ENCODE measurements at regions not wholly inside any gene's neighbourhood (a gene's known extent, or its start where the extent isn't known, plus 50 kb on each side); places are given as distances from the start of the nearest gene placed in this dataset.

- FAIRE-seq (no peak), DNase-seq (no peak)
- H3K27ac ChIP-seq (ENCODE audit: low read depth in 2 of 2, low read length in 2 of 2): no peak overlapping the region
- H3K4me3 ChIP-seq (ENCODE audit: low read length in 3 of 3): no peak overlapping the region
- no peaks in the 10 kb centered on the region for H3K27me3 ChIP-seq (ENCODE audit: control insufficient read depth, insufficient read depth, low read length)
- no peak for TF ChIP-seq CTCF (IDR thresholded peaks at IDR 0.05; ENCODE audit: borderline replicate concordance, extremely low read depth, insufficient read depth)
- no peaks in the 10 kb centered on the region for H3K4me1 ChIP-seq (ENCODE audit: control insufficient read depth in 2 of 3, insufficient read depth in 2 of 3, low read depth in 1 of 3, low read length in 3 of 3)
- intact Hi-C loops (cut with DNase I): no loop called here
- H3K9me3 ChIP-seq (ENCODE audit: control insufficient read depth in 2 of 3, insufficient read depth in 1 of 3, low read length in 3 of 3): no peaks in the 10 kb centered on the region
- no peak overlapping the region for H3K9ac ChIP-seq (ENCODE audit: low read length in 3 of 3)
- no peaks in the 10 kb centered on the region for H3K36me3 ChIP-seq (ENCODE audit: control insufficient read depth in 2 of 3, insufficient read depth in 3 of 3, low read length in 3 of 3)
Measured at GRCh38 chr9:83144492-83144891, 81.5 kb upstream of the RASEF start.

GRCh38 chr9:83142389-83142788 is 79.4 kb upstream of the RASEF start:
- FAIRE-seq: no peak

GRCh38 chr9:83141887-83142286 is 78.9 kb upstream of the RASEF start:
- no peak overlapping the region for H3K9ac ChIP-seq (ENCODE audit: low read length in 3 of 3)
- H3K4me3 ChIP-seq (ENCODE audit: low read length in 3 of 3): no peak overlapping the region
- H3K27ac ChIP-seq (ENCODE audit: low read depth in 2 of 2, low read length in 2 of 2): no peak overlapping the region
- DNase-seq (no peak), FAIRE-seq (no peak)
- no peaks in the 10 kb centered on the region for H3K4me1 ChIP-seq (ENCODE audit: control insufficient read depth in 2 of 3, insufficient read depth in 2 of 3, low read depth in 1 of 3, low read length in 3 of 3)
- H3K36me3 ChIP-seq (ENCODE audit: control insufficient read depth in 2 of 3, insufficient read depth in 3 of 3, low read length in 3 of 3): no peaks in the 10 kb centered on the region
- no peaks in the 10 kb centered on the region for H3K9me3 ChIP-seq (ENCODE audit: control insufficient read depth in 2 of 3, insufficient read depth in 1 of 3, low read length in 3 of 3)
- no peak for TF ChIP-seq CTCF (IDR thresholded peaks at IDR 0.05; ENCODE audit: borderline replicate concordance, extremely low read depth, insufficient read depth)
- intact Hi-C loops (cut with DNase I): no loop called here
- no peaks in the 10 kb centered on the region for H3K27me3 ChIP-seq (ENCODE audit: control insufficient read depth, insufficient read depth, low read length)

More at GRCh38 chr9:83142389-83142788, 79.4 kb upstream of the RASEF start:
- H3K9me3 ChIP-seq (ENCODE audit: control insufficient read depth in 2 of 3, insufficient read depth in 1 of 3, low read length in 3 of 3): no peaks in the 10 kb centered on the region
- DNase-seq: no peak
- no peaks in the 10 kb centered on the region for H3K36me3 ChIP-seq (ENCODE audit: control insufficient read depth in 2 of 3, insufficient read depth in 3 of 3, low read length in 3 of 3)
- no peak for TF ChIP-seq CTCF (IDR thresholded peaks at IDR 0.05; ENCODE audit: borderline replicate concordance, extremely low read depth, insufficient read depth)
- H3K27ac ChIP-seq (ENCODE audit: low read depth in 2 of 2, low read length in 2 of 2): no peak overlapping the region
- no peaks in the 10 kb centered on the region for H3K4me1 ChIP-seq (ENCODE audit: control insufficient read depth in 2 of 3, insufficient read depth in 2 of 3, low read depth in 1 of 3, low read length in 3 of 3)
- intact Hi-C loops (cut with DNase I): no loop called here
- H3K9ac ChIP-seq (ENCODE audit: low read length in 3 of 3): no peak overlapping the region
- no peak overlapping the region for H3K4me3 ChIP-seq (ENCODE audit: low read length in 3 of 3)
- no peaks in the 10 kb centered on the region for H3K27me3 ChIP-seq (ENCODE audit: control insufficient read depth, insufficient read depth, low read length)

- intact Hi-C loops (cut with DNase I): no loop called here
- Histone ChIP-seq H3K36me3 (ENCODE audit: control insufficient read depth in 2 of 3, insufficient read depth in 3 of 3, low read length in 3 of 3) (no peaks in the 10 kb centered on the region), H3K27ac (ENCODE audit: low read depth in 2 of 2, low read length in 2 of 2) (no peak overlapping the region), H3K4me3 (ENCODE audit: low read length in 3 of 3) (no peak overlapping the region), H3K9me3 (ENCODE audit: control insufficient read depth in 2 of 3, insufficient read depth in 1 of 3, low read length in 3 of 3) (no peaks in the 10 kb centered on the region), H3K9ac (ENCODE audit: low read length in 3 of 3) (no peak overlapping the region), H3K27me3 (ENCODE audit: control insufficient read depth, insufficient read depth, low read length) (no peaks in the 10 kb centered on the region), H3K4me1 (ENCODE audit: control insufficient read depth in 2 of 3, insufficient read depth in 2 of 3, low read depth in 1 of 3, low read length in 3 of 3) (no peaks in the 10 kb centered on the region)
- no peak for TF ChIP-seq CTCF (IDR thresholded peaks at IDR 0.05; ENCODE audit: borderline replicate concordance, extremely low read depth, insufficient read depth)
- FAIRE-seq: no peak
- no peak for DNase-seq
Measured at GRCh38 chr9:83140061-83140460, 77.1 kb upstream of the RASEF start.

Data from kidney (tissue), 13 donors.